Endothelial cell (in vitro differentiated cells): ENCODE measurements at regions not wholly inside any gene's neighbourhood (a gene's known extent, or its start where the extent isn't known, plus 50 kb on each side); places are given as distances from the start of the nearest gene placed in this dataset.

Experiments used
- DNase-seq: peaks from one replicate; pipeline ENCODE4 v3.0.0; 2021; ENCODE audit warnings: low spot score
- H3K27ac Mint-ChIP-seq: one replicate; pipeline ENCODE4 v1.8.0; 2021; ENCODE audit warnings: mixed read lengths, inconsistent platforms; ENCODE audit not compliant: unreplicated experiment
- H3K27me3 Mint-ChIP-seq: one replicate; pipeline ENCODE4 v1.8.0; 2021; ENCODE audit warnings: mild to moderate bottlenecking, moderate library complexity, mixed read lengths, inconsistent platforms; ENCODE audit not compliant: unreplicated experiment
- H3K36me3 Mint-ChIP-seq: one replicate; pipeline ENCODE4 v1.8.0; 2021; ENCODE audit warnings: mild to moderate bottlenecking, low read depth, mixed read lengths, inconsistent platforms; ENCODE audit not compliant: unreplicated experiment
- H3K4me1 Mint-ChIP-seq: one replicate; pipeline ENCODE4 v1.8.0; 2021; ENCODE audit warnings: mild to moderate bottlenecking, mixed read lengths, inconsistent platforms; ENCODE audit not compliant: unreplicated experiment
- H3K4me3 Mint-ChIP-seq: one replicate; pipeline ENCODE4 v1.8.0; 2021; ENCODE audit warnings: mild to moderate bottlenecking, mixed read lengths, inconsistent platforms; ENCODE audit not compliant: unreplicated experiment
- H3K9me3 Mint-ChIP-seq: one replicate; pipeline ENCODE4 v1.8.0; 2021; ENCODE audit warnings: mixed read lengths, inconsistent platforms; ENCODE audit not compliant: unreplicated experiment
- TF ChIP-seq, protein P1 (sequence below): fragments of 200-600 bp; sonication (generic); IDR thresholded peaks from one replicate; pipeline ENCODE4 v1.5.0; 2021; ENCODE audit warnings: antibody characterized with exemption; ENCODE audit not compliant: unreplicated experiment

DNA sequence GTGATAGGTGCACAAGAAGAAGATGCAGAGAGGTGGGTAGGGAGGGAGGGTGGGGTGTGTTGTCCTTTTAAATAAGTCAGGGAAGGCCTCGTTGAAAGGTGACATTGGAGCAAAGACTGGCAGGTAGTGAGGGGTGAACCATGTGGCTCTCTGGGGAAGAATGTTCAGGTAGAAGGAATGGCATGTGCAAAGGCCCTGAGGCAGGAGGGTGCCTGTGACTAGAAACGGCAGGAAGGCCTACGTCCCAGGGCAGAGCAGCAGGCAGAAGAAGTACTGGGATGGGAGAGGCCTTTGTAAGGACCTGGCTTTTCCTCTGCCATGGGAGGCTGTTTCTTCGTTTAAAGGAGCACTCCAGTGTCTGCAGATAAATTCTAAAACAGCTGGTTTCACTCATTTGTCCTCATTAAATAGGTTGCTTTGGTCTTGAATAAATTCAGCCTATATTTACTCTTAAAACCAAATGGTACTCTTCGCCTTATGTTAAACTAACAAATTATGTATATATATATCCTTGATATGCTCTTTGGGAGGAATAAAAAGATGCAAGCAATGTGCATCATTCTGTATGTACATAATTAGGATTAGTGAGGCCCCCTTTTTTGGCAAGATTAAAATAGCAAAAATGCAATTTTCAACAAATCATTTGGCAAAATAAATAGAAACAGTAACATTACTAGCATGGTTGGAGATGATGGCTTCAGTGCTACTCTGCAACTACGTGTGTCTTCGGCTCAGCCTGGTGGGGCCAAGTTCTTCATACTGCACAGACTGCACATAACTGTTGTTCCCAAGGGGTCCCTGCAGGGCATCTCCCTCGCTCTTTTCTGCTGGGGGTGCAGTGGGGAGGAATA is 151.4 kb downstream of the KLF13 start:
- DNase-seq, result no peak
- Mint-ChIP-seq H3K27ac (no peak overlapping the region), H3K4me1 (peaks cover 14% of the 10 kb centered on the region), H3K36me3 (peaks cover 3% of the 10 kb centered on the region), H3K4me3 (no peak overlapping the region), H3K9me3 (no peaks in the 10 kb centered on the region), H3K27me3 (peaks cover 8% of the 10 kb centered on the region)
- TF ChIP-seq, protein P1, sequence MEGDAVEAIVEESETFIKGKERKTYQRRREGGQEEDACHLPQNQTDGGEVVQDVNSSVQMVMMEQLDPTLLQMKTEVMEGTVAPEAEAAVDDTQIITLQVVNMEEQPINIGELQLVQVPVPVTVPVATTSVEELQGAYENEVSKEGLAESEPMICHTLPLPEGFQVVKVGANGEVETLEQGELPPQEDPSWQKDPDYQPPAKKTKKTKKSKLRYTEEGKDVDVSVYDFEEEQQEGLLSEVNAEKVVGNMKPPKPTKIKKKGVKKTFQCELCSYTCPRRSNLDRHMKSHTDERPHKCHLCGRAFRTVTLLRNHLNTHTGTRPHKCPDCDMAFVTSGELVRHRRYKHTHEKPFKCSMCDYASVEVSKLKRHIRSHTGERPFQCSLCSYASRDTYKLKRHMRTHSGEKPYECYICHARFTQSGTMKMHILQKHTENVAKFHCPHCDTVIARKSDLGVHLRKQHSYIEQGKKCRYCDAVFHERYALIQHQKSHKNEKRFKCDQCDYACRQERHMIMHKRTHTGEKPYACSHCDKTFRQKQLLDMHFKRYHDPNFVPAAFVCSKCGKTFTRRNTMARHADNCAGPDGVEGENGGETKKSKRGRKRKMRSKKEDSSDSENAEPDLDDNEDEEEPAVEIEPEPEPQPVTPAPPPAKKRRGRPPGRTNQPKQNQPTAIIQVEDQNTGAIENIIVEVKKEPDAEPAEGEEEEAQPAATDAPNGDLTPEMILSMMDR, result no peak

DNA sequence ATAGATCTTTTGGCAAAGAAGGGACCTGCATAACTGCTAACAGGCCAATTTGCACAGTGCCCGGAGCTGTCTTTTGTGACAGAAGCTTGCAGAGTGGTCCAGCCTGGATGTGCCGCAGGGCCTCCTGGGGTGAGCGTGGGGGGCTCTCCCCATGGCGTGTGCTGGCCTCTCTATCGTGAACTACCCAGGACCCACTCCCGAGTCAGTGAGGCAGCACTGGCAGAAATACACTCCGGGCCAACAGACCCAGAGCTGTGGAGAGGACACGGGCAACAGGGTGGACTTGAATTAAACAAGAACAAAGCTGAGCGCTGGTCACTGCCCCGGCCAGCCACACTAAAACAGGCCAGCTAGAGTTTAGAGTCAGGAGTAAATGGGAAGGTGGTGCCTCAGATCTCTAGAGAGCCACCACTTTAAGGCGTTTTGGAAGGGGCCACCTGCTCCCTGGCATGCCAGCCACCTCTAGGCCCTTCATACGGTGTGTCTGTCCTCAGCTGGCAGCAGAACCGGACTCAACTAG is 152.1 kb downstream of the KLF13 start:
- H3K27ac Mint-ChIP-seq, result no peak overlapping the region
- no peaks in the 10 kb centered on the region for H3K9me3 Mint-ChIP-seq
- DNase-seq, result no peak
- peaks cover 8% of the 10 kb centered on the region for H3K4me1 Mint-ChIP-seq
- TF ChIP-seq, protein P1, result no peak
- peaks cover 8% of the 10 kb centered on the region for H3K27me3 Mint-ChIP-seq
- H3K4me3 Mint-ChIP-seq, result no peak overlapping the region
- H3K36me3 Mint-ChIP-seq, result peaks cover 3% of the 10 kb centered on the region

DNA sequence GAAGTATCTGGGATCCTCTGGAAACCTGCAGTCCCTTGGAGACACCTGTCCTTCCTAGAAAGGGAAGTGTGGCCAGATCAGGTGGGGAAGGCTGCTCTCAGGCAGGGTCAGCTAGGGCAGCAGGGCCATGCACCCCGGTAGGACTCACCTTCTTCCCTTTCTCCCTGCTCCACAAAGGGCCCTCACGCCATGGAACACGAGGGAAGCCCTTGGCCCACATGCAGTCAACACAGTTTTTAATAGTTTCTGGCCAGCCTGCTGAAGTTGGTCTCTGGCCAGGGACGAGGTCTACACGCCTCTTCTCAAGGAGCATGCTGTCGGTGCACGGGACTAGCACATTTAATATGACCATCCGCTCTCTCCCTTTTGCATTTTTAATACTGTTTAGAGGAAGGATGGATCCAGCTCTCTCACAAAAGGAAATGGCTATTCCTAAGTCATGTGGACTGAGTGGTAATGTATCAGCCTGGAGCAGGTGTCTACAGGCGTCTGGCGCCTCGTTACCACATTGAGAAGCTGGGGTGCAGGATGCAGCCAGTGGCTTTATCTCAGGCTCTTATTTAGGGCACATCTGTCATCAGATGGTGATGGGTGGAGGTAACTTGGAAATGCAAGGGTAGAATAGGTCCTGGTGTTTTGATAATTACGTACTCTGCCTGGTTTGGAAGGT is 153.9 kb downstream of the KLF13 start:
- no peak for DNase-seq
- Mint-ChIP-seq H3K4me1 (peaks cover 4% of the 10 kb centered on the region), H3K27me3 (peaks cover 20% of the 10 kb centered on the region), H3K9me3 (no peaks in the 10 kb centered on the region), H3K4me3 (no peak overlapping the region), H3K27ac (no peak overlapping the region), H3K36me3 (peaks cover 7% of the 10 kb centered on the region)
- TF ChIP-seq, protein P1, result no peak

DNA sequence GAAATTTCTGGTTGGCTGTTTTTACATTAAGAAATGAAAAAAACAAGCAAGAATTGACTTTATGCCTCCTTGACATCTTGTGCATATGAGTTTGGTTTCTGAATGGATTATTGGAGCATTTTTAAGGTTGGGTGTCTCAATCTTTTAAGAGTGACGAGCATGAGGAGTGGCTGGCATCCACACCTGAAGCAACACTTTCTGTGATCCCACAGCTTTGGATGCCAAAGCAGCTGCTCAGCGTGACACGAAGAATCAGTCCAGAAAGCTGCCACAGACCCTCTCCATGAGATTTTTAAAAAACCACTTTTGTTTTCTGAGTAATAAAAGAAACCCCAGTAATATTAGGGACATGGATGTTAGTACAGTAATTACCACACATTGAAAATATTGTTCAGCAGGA is 154.5 kb downstream of the KLF13 start:
- peaks cover 4% of the 10 kb centered on the region for H3K4me1 Mint-ChIP-seq
- TF ChIP-seq, protein P1, result no peak
- H3K9me3 Mint-ChIP-seq, result no peaks in the 10 kb centered on the region
- H3K27ac Mint-ChIP-seq, result no peak overlapping the region
- DNase-seq, result no peak
- H3K36me3 Mint-ChIP-seq, result peaks cover 7% of the 10 kb centered on the region
- peaks cover 21% of the 10 kb centered on the region for H3K27me3 Mint-ChIP-seq
- H3K4me3 Mint-ChIP-seq, result no peak overlapping the region
